ENCODE measurements at regions not wholly inside any gene's neighbourhood (a gene's known extent, or its start where the extent isn't known, plus 50 kb on each side); places are given as distances from the start of the nearest gene placed in this dataset.

DNA sequence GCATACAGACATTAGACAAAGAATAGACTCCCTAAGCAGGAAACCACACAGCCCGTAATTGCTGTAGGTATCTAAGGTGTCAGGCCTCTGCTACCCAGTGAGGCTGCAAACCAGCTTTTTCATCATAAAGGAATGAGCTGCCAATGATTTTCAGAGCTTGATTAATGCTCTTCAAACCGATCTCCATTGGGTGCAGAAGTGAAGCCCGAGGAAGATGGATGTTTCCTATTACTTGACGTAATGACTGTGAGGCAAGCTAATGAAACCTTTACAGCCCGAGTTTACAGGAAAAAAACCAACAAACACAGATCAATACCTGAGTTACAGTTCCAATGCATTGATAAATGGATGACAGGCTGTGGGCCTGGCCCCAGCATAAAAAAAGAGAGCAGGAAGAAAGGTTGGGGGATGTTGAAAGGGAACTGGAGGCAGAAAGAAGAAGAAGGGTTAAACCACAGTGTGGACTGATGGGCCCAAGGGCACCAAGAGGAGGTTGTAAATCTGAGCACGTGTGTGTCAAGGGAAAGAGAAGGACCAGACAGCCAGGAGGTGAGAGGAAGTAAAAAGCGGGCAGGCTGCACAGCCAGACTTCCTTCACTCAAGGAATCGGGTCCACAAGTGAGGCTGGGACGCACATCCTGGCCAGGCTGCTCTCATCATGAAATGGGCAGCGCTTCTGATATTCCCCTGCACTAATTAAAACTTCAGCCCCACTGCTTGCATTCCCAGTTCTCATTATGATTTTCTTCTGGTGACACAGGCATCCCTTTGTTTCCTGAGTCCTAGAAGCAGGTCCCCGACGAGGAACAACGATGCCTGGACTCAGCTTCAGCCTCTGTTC, 70.6 kb upstream of the NTM start:
- Histone ChIP-seq H3K36me3 (ENCODE audit: low read depth) (no peaks in the 10 kb centered on the region), H3K4me1 (ENCODE audit: low read depth) (no peaks in the 10 kb centered on the region), H3K4me3 (no peak overlapping the region), H3K9me3 (no peaks in the 10 kb centered on the region)
- intact Hi-C loops (cut with DNase I, micrococcal nuclease), result no loop called here
- TF ChIP-seq, protein P1, sequence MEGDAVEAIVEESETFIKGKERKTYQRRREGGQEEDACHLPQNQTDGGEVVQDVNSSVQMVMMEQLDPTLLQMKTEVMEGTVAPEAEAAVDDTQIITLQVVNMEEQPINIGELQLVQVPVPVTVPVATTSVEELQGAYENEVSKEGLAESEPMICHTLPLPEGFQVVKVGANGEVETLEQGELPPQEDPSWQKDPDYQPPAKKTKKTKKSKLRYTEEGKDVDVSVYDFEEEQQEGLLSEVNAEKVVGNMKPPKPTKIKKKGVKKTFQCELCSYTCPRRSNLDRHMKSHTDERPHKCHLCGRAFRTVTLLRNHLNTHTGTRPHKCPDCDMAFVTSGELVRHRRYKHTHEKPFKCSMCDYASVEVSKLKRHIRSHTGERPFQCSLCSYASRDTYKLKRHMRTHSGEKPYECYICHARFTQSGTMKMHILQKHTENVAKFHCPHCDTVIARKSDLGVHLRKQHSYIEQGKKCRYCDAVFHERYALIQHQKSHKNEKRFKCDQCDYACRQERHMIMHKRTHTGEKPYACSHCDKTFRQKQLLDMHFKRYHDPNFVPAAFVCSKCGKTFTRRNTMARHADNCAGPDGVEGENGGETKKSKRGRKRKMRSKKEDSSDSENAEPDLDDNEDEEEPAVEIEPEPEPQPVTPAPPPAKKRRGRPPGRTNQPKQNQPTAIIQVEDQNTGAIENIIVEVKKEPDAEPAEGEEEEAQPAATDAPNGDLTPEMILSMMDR (IDR thresholded peaks at IDR 0.05), result no peak
- DNase-seq (no peak), ATAC-seq (no peak)

DNA sequence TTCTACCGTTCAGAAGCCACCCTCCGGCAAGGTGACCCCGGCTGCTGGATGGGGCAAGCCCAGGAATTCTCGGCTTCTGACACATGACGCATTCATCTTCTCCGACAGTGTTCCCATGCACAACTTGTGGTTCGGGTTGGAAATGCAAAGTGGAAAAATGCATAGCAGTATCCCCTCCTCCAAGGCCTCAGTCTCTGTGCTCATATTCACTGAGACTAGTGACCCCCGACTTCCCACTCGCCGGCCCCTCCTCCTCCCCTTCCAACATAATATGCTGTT, 70.0 kb upstream of the NTM start:
- Histone ChIP-seq H3K36me3 (ENCODE audit: low read depth) (no peaks in the 10 kb centered on the region), H3K9me3 (no peaks in the 10 kb centered on the region), H3K4me1 (ENCODE audit: low read depth) (no peaks in the 10 kb centered on the region), H3K4me3 (no peak overlapping the region)
- ATAC-seq (no peak), DNase-seq (no peak)
- TF ChIP-seq, protein P1 (IDR thresholded peaks at IDR 0.05), result no peak
- intact Hi-C loops (cut with DNase I, micrococcal nuclease), result no loop called here

DNA sequence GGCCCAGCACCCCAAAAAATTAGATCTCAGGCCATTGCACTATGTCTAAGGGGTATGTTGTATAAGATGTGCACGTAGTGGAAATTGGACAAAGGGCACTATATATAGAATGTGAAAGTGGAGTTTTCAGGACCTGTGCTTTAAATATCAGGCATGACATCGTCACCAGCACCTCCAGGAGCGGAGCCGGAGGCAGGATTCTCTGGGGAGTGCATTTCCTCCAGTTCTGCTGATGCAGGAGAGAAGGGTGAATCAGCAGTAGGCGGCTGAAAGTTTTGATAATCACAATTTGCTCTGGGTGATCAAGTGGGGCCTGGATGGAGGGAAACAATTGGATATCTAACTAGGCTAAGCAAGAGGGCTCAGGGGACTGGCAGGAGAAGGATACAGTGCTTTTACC, 69.1 kb upstream of the NTM start:
- DNase-seq, result no peak
- intact Hi-C loops (cut with DNase I, micrococcal nuclease), result no loop called here
- TF ChIP-seq, protein P1 (IDR thresholded peaks at IDR 0.05), result no peak
- Histone ChIP-seq H3K36me3 (ENCODE audit: low read depth) (no peaks in the 10 kb centered on the region), H3K4me1 (ENCODE audit: low read depth) (no peaks in the 10 kb centered on the region), H3K9me3 (no peaks in the 10 kb centered on the region), H3K4me3 (no peak overlapping the region)
- no peak for ATAC-seq

DNA sequence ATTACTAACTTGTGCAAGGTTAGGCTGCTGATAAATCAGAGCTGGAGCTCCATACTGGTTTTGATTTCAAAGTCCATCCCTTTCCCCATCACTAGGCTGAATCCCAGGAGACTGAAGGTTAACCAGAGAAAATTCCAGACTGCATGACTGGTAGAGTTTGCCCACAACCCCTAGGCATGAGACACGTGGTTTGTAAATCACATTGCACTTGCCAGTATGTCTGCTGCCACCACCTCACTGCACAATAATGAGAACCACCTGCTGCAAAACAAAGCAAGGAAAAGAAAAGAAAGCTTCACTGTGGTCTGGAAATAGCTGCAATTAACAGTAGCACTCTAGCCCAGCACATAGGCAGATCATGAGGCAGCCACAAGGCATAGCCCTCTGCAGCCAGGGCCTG, 67.6 kb upstream of the NTM start:
- Histone ChIP-seq H3K9me3 (no peaks in the 10 kb centered on the region), H3K4me3 (no peak overlapping the region), H3K4me1 (ENCODE audit: low read depth) (no peaks in the 10 kb centered on the region), H3K36me3 (ENCODE audit: low read depth) (no peaks in the 10 kb centered on the region)
- intact Hi-C loops (cut with DNase I, micrococcal nuclease), result no loop called here
- TF ChIP-seq, protein P1 (IDR thresholded peaks at IDR 0.05), result no peak
- ATAC-seq (no peak), DNase-seq (no peak)

DNA sequence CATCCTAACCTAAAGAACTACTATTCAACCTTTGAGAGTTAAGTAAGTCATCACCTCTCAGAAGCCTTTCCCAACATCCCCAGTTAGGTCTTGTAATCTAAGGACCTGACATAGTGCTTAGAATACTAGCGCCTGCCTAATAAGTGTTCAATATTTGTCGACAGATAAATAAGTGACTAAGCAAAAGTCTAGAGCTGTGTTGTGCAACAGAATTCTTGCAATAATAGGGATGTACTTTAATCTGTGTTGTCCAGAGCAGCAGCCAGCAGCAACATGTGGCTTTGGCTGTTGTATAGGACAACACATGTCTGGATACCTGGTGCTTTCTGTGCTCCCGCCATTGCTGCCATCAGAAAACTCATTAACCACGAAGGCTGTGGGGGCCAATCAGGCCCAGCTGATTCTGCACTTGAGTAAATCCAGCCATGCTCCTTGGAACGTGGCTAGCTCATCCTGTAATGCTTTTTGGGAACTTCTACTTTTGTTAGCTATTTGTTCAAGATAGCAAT, 66.8 kb upstream of the NTM start:
- no peak overlapping the region for H3K4me3 ChIP-seq
- intact Hi-C loops (cut with DNase I, micrococcal nuclease), result no loop called here
- DNase-seq, result no peak
- H3K36me3 ChIP-seq (ENCODE audit: low read depth), result no peaks in the 10 kb centered on the region
- no peaks in the 10 kb centered on the region for H3K4me1 ChIP-seq (ENCODE audit: low read depth)
- H3K9me3 ChIP-seq, result no peaks in the 10 kb centered on the region
- TF ChIP-seq, protein P1 (IDR thresholded peaks at IDR 0.05), result no peak
- no peak for ATAC-seq
